LNCAP (cell line): ENCODE measurements at regions not wholly inside any gene's neighbourhood (a gene's known extent, or its start where the extent isn't known, plus 50 kb on each side); places are given as distances from the start of the nearest gene placed in this dataset.

Experiments used
- TF ChIP-seq, protein P1 (sequence below): fragments of 450-650 bp; IDR thresholded peaks from 2 replicates; pipeline ENCODE4 v1.5.1; 2017; ENCODE audit warnings: mild to moderate bottlenecking

DNA sequence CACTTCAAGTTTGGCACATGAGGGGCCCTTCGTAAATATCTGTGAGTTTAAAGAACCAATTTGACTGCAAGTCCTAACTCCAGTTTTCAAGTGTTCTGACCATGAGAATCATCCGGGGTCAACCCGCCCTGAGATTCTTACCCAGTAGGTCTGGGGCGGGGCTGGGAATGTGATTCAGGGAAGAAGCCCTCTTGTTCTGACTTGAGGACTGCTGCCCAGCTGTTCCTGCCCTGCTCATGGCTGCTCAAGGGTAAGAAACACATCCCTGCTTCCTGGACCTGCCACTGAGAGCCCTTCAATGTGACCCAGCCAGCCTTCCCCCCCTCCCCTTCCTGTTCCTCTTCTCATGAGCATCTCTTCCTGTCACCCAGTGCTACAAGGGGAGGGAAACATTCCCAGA is 92.7 kb upstream of the PGRMC2 start:
- TF ChIP-seq, protein P1, sequence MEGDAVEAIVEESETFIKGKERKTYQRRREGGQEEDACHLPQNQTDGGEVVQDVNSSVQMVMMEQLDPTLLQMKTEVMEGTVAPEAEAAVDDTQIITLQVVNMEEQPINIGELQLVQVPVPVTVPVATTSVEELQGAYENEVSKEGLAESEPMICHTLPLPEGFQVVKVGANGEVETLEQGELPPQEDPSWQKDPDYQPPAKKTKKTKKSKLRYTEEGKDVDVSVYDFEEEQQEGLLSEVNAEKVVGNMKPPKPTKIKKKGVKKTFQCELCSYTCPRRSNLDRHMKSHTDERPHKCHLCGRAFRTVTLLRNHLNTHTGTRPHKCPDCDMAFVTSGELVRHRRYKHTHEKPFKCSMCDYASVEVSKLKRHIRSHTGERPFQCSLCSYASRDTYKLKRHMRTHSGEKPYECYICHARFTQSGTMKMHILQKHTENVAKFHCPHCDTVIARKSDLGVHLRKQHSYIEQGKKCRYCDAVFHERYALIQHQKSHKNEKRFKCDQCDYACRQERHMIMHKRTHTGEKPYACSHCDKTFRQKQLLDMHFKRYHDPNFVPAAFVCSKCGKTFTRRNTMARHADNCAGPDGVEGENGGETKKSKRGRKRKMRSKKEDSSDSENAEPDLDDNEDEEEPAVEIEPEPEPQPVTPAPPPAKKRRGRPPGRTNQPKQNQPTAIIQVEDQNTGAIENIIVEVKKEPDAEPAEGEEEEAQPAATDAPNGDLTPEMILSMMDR, result no peak

DNA sequence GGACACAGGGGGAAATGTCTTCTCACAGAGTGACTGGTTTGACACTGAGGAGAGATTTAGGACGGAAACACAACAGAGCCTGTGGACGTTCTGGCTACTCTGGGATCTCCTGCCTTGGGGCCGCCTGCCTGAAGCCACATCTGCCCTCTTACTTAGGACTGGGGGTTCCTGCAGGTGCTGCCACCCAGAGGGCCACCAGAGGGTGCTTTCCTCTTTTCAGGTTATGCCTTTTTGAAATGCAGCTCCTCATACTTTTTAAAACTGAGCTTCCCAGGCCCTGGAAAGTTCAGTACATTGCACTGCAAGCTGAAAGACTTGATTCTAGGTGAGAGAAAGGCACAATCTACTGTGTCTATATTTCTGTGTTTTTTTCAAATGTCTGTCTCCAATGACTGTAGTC is 92.2 kb upstream of the PGRMC2 start:
- TF ChIP-seq, protein P1, result peak; percentile 59

DNA sequence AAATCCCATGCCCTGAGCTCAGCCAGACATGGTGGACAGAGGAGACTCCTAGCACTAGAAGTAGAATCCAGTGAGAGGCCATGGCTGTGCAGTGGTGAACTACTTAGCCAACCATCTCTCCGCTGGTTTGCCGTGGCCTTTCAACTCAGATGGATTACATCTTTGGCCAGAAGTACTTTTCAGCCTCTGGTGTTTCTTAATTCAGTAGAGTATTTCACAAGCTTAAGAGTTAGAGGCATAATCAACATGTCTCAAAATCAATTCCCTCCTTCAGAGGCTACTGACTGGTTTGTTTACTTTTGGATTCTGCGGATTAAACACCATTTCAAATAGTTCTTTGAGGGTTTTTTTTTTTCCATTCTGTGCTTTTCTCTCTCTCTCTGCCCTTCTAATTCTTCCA is 91.1 kb upstream of the PGRMC2 start:
- TF ChIP-seq, protein P1, result no peak

DNA sequence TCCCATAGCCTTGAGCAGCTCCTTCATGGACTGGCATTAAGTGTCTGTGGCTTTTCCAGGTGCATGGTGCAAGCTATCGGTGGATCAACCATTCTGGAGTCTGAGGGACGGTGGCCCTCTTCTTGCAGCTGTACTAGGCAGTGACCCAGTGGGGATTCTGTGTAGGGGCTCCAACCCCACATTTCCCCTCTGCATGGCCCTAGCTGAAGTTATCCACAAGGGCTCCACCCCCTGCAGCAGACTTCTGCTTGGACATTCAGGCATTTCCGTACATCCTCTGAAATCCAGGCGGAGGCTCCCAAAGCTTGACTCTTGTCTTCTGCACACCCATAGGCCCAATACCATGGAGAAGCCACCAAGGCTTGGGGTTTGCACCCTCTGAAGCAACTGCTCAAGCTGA is 89.3 kb upstream of the PGRMC2 start:
- TF ChIP-seq, protein P1, result no peak

DNA sequence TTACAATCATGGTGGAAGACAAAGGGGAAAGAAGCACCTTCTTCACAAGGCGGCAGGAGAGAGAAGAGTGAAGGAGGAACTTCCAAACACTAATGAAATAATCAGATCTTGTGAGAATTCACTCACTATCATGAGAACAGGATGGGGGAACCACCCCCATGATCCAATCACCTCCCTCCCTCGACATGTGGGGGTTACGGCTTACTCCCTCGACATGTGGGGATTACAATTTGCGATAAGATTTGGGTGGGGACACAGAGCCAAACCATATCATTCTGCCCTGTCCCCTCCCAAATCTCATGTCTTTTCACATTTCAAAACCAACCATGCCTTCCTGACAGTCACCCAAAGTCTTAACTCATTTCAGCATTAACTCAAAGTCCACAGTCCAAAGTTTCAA is 88.7 kb upstream of the PGRMC2 start:
- TF ChIP-seq, protein P1, result no peak

DNA sequence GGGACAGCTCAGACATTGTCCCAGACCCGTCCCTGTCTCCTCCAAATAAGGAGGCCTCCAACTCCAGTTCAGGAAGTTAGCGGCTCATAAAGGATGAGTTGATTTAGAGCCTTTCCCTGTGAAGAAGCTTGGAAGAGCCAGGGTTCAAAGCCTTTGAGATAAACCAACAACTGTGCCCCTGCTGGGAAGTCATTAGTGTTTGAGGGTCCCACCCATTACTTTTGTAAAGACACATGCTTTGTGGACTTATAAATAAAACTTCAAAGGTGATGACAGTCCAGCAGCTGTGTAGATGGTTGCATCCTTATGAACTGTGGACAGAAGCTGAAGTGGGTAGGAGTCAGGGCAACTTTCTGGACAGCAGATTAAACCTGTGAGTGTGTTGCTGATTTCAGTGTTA is 86.0 kb upstream of the PGRMC2 start:
- TF ChIP-seq, protein P1, result no peak

DNA sequence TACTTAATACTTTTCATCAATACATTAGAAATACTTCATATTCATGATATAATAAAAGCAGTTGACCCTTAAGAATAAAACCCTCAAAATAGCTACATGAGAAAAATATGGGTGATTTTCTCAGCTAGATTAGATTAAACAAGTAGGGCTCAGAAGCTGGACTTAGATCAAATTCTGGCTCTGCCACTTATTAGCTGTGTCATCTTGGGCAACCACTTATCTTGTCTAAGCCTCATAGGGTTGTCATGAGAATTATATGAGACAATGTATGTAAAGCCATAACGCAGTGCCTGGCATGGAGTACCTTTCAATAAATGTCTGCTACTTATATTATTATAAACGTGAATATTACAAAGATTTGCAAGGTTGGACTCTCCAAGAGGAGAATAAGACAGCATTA is 84.3 kb upstream of the PGRMC2 start:
- TF ChIP-seq, protein P1, result no peak

DNA sequence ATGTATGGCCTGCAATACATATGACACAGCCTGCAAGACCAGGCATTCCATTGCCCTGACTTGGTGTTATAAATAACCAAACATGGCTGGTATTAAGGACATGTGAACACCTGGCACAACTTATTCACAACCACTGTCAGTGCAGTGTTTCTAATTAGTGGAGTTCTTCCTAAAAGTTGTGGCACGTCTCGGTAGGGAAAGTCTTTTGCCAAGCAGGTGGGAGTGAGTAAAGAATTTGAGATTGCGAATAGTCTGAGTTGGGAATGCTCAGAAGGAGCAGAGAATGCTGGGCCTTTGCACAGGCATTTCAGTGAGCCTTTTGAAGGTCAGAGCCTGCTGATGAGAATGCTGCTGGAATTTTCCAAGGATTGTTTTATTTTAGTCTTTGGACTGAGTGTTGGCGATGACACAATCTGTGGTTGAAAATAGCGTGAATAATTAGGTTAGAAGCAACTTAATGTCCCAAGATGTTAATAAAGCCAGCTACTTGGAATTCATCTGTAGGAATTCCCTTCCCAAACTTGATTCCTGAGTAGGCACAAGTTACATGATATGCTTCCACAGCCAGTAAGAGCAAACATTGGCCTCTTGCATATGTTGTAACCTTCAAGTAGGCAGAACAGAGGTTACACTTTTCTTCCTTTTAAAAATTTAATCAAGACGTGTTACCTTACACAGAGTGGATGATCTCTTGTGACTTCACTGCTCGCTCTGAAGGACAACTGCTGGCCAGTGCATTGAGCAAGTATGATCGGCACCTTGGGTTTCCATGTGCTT is 83.6 kb upstream of the PGRMC2 start:
- TF ChIP-seq, protein P1, result no peak
